Gastrocnemius medialis (tissue), 4 donors: ENCODE measurements at regions not wholly inside any gene's neighbourhood (a gene's known extent, or its start where the extent isn't known, plus 50 kb on each side); places are given as distances from the start of the nearest gene placed in this dataset.

Experiments used
- ATAC-seq, 2 donors: fragments of 150-250 bp; one replicate each; pipeline ENCODE4 v1.9.1; 2016
- DNase-seq, 2 donors: peaks; one replicate each; pipeline ENCODE4 v3.0.0-alpha.2; 2019
- H3K27ac ChIP-seq, 4 donors: fragments of 200-600 bp; sonication (generic); 1 replicate in 1 of 4; 2 replicates in 3 of 4; pipeline ENCODE4 v1.5.1; 2016 to 2018; ENCODE audit warnings: mild to moderate bottlenecking in 2 of 4, moderate library complexity in 1 of 4
- H3K27me3 ChIP-seq, 3 donors: fragments of 200-600 bp; sonication (generic) in 2 of 3; 1 replicate in 1 of 3; 2 replicates in 2 of 3; pipeline versions ENCODE4 v1.5.1 to v1.6.0; 2016 to 2019; ENCODE audit warnings: mild to moderate bottlenecking in 1 of 3, moderate library complexity in 1 of 3
- H3K36me3 ChIP-seq, 2 donors: fragments of 200-600 bp; sonication (generic) in 1 of 2; one replicate each; pipeline ENCODE4 v1.5.1; 2017 to 2018
- H3K4me1 ChIP-seq, 2 donors: fragments of 200-600 bp; sonication (generic) in 1 of 2; one replicate each; pipeline ENCODE4 v1.5.1; 2016 to 2017; ENCODE audit warnings: mild to moderate bottlenecking in 2 of 2
- H3K4me3 ChIP-seq, 4 donors: fragments of 200-600 bp; sonication (generic) in 3 of 4; 1 replicate in 1 of 4; 2 replicates in 3 of 4; pipeline ENCODE4 v1.5.1; 2016 to 2019; ENCODE audit warnings: mild to moderate bottlenecking in 2 of 4
- H3K9me3 ChIP-seq, 3 donors: fragments of 200-600 bp; sonication (generic) in 2 of 3; 1 replicate in 1 of 3; 2 replicates in 2 of 3; pipeline ENCODE4 v1.5.1; 2016 to 2019
- CTCF ChIP-seq, 5 experiments: fragments of 450-650 bp in 3 of 5; fragments of 200-600 bp in 2 of 5; sonication (generic) in 2 of 5; IDR thresholded peaks in 4 of 5; conservative IDR thresholded peaks in 1 of 5; 1 replicate in 4 of 5; 2 replicates in 1 of 5; pipeline ENCODE4 v1.5.1; 2016 to 2019; ENCODE audit warnings: antibody characterized with exemption in 5 of 5, mild to moderate bottlenecking in 3 of 5, moderate library complexity in 3 of 5
- POLR2A ChIP-seq, 2 donors: fragments of 450-650 bp; IDR thresholded peaks; one replicate each; pipeline ENCODE4 v1.6.1; 2017; ENCODE audit warnings: antibody characterized with exemption in 2 of 2, mild to moderate bottlenecking in 2 of 2, moderate library complexity in 2 of 2
- in situ Hi-C, 4 donors: fragments of 200-750 bp; cut with MboI; loops; one replicate each; pipeline versions ENCODE4 v1.15.0 to v1.8.0; 2017; ENCODE audit warnings: low sequenced_read_pairs in 4 of 4
- intact Hi-C: fragments of 100-400 bp; cut with DNase I; formaldehyde crosslinking; loops from one replicate; pipeline ENCODE4 v1.15.1; 2023; ENCODE audit warnings: low total_unique reads

GRCh38 chr3:139774560-139775302, 97.0 kb upstream of the NMNAT3 start:
- no peaks in the 10 kb centered on the region for H3K9me3 ChIP-seq
- peaks cover 12 to 14% of the 10 kb centered on the region in 2 donors for H3K4me1 ChIP-seq
- no peak for TF ChIP-seq POLR2A (IDR thresholded peaks at IDR 0.05)
- no peak for TF ChIP-seq CTCF (IDR thresholded peaks at IDR 0.05 in 4 of 5, conservative IDR thresholded peaks at IDR 0.05 in 1 of 5)
- DNase-seq (peak; percentile 3 to 23), ATAC-seq (peak; percentile 52 to 64)
- no peaks in the 10 kb centered on the region for H3K36me3 ChIP-seq
- no peak overlapping the region for H3K4me3 ChIP-seq
- intact Hi-C loops (no loop called here), in situ Hi-C loops (no loop called here)
- H3K27ac ChIP-seq: peak overlapping the region in 1 of 4 donors; percentile 39
- no peaks in the 10 kb centered on the region for H3K27me3 ChIP-seq

GRCh38 chr3:139772539-139773500, 95.0 kb upstream of the NMNAT3 start:
- intact Hi-C loops (no loop called here), in situ Hi-C loops (no loop called here)
- Histone ChIP-seq H3K9me3 (no peaks in the 10 kb centered on the region), H3K4me3 (no peak overlapping the region), H3K4me1 (peaks cover 12 to 14% of the 10 kb centered on the region in 2 donors), H3K36me3 (no peaks in the 10 kb centered on the region), H3K27me3 (no peaks in the 10 kb centered on the region), H3K27ac (no peak overlapping the region)
- DNase-seq (no peak), ATAC-seq (no peak)
- TF ChIP-seq CTCF (IDR thresholded peaks at IDR 0.05 in 4 of 5, conservative IDR thresholded peaks at IDR 0.05 in 1 of 5) (no peak), POLR2A (IDR thresholded peaks at IDR 0.05) (no peak)

- no peak overlapping the region for H3K27ac ChIP-seq
- ATAC-seq (no peak), DNase-seq (no peak)
- H3K36me3 ChIP-seq: no peaks in the 10 kb centered on the region
- H3K9me3 ChIP-seq: no peaks in the 10 kb centered on the region
- TF ChIP-seq POLR2A (IDR thresholded peaks at IDR 0.05) (no peak), CTCF (IDR thresholded peaks at IDR 0.05 in 4 of 5, conservative IDR thresholded peaks at IDR 0.05 in 1 of 5) (no peak)
- H3K4me1 ChIP-seq: peaks cover 12 to 14% of the 10 kb centered on the region in 2 donors
- no peaks in the 10 kb centered on the region for H3K27me3 ChIP-seq
- in situ Hi-C loops (no loop called here), intact Hi-C loops (no loop called here)
- no peak overlapping the region for H3K4me3 ChIP-seq
Measured at GRCh38 chr3:139771331-139771730, 93.6 kb upstream of the NMNAT3 start.

GRCh38 chr3:139770577-139770976, 92.8 kb upstream of the NMNAT3 start:
- in situ Hi-C loops (no loop called here), intact Hi-C loops (no loop called here)
- Histone ChIP-seq H3K4me1 (peaks cover 12 to 14% of the 10 kb centered on the region in 2 donors), H3K27me3 (no peaks in the 10 kb centered on the region), H3K27ac (no peak overlapping the region), H3K36me3 (no peaks in the 10 kb centered on the region), H3K9me3 (no peaks in the 10 kb centered on the region), H3K4me3 (no peak overlapping the region)
- DNase-seq (no peak), ATAC-seq (no peak)
- TF ChIP-seq POLR2A (IDR thresholded peaks at IDR 0.05) (no peak), CTCF (IDR thresholded peaks at IDR 0.05 in 4 of 5, conservative IDR thresholded peaks at IDR 0.05 in 1 of 5) (no peak)
